SK-N-SH (cell line): ENCODE measurements at regions not wholly inside any gene's neighbourhood (a gene's known extent, or its start where the extent isn't known, plus 50 kb on each side); places are given as distances from the start of the nearest gene placed in this dataset.

Experiments used
- CTCF ChIP-seq: fragments of 200-600 bp; sonication (generic); IDR thresholded peaks from 2 replicates; pipeline ENCODE4 v1.6.1; 2017; ENCODE audit warnings: antibody characterized with exemption, mild to moderate bottlenecking, moderate library complexity
- MAX ChIP-seq: IDR thresholded peaks from 2 replicates; pipeline ENCODE4 v1.4.0; 2012; ENCODE audit warnings: low read depth
- POLR2AphosphoS5 ChIP-seq: IDR thresholded peaks from 2 replicates; pipeline ENCODE4 v1.6.1; 2012; ENCODE audit warnings: low read depth, low read length
- REST ChIP-seq: IDR thresholded peaks from 2 replicates; pipeline ENCODE4 v1.6.1; 2012; ENCODE audit warnings: mild to moderate bottlenecking, low read depth, low read length, moderate library complexity
- YY1 ChIP-seq: IDR thresholded peaks from 2 replicates; pipeline ENCODE4 v1.4.0; 2012; ENCODE audit warnings: low read depth, mild to moderate bottlenecking

GRCh38 chrX:25701876-25702275 lies 436.3 kb upstream of the MAGEB18 start:
- TF ChIP-seq CTCF (no peak), MAX (no peak), YY1 (no peak), REST (no peak), POLR2AphosphoS5 (no peak)
